Suprapubic skin (tissue), 3 donors: ENCODE measurements at regions not wholly inside any gene's neighbourhood (a gene's known extent, or its start where the extent isn't known, plus 50 kb on each side); places are given as distances from the start of the nearest gene placed in this dataset.

ENCODE experiments used
- POLR2A ChIP-seq, 2 donors: fragments of 450-650 bp; IDR thresholded peaks; one replicate each; pipeline ENCODE4 v1.6.1; 2017; ENCODE audit warnings: antibody characterized with exemption in 2 of 2, mild to moderate bottlenecking in 2 of 2, moderate library complexity in 2 of 2
- TF ChIP-seq, protein P1 (sequence below), 2 donors: fragments of 200-600 bp in 1 of 2; fragments of 450-650 bp in 1 of 2; sonication (generic) in 1 of 2; IDR thresholded peaks; one replicate each; pipeline ENCODE4 v1.5.1; 2016 to 2019; ENCODE audit warnings: antibody characterized with exemption in 2 of 2, mild to moderate bottlenecking in 1 of 2, moderate library complexity in 1 of 2

DNA sequence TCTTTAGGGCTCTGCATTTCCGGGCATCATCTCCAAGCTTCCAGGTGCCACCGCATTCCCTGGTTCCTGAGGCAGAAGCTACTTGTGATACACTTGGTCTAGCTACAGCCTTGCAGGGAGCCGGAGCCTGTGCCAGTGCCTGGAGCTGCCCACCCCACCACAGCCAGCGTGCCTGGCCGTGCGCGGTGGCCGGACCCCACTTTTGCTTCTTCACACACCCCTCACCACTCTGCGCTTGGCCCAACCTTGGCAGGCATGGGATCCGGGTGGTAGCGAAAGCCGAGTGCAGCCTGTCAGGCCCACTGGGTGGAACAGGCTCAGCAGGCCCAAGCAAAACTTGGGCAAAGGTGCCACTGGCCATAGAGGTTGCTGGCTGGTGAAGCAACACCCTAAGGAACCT, 823.7 kb downstream of the GLUD2 start:
- TF ChIP-seq, protein P1, sequence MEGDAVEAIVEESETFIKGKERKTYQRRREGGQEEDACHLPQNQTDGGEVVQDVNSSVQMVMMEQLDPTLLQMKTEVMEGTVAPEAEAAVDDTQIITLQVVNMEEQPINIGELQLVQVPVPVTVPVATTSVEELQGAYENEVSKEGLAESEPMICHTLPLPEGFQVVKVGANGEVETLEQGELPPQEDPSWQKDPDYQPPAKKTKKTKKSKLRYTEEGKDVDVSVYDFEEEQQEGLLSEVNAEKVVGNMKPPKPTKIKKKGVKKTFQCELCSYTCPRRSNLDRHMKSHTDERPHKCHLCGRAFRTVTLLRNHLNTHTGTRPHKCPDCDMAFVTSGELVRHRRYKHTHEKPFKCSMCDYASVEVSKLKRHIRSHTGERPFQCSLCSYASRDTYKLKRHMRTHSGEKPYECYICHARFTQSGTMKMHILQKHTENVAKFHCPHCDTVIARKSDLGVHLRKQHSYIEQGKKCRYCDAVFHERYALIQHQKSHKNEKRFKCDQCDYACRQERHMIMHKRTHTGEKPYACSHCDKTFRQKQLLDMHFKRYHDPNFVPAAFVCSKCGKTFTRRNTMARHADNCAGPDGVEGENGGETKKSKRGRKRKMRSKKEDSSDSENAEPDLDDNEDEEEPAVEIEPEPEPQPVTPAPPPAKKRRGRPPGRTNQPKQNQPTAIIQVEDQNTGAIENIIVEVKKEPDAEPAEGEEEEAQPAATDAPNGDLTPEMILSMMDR (IDR thresholded peaks at IDR 0.05) = no peak
- no peak for TF ChIP-seq POLR2A (IDR thresholded peaks at IDR 0.05)
